Stomach (tissue), 4 donors: ENCODE measurements at regions not wholly inside any gene's neighbourhood (a gene's known extent, or its start where the extent isn't known, plus 50 kb on each side); places are given as distances from the start of the nearest gene placed in this dataset.

Experiments
- POLR2A ChIP-seq, 4 donors: fragments of 450-650 bp; IDR thresholded peaks; one replicate each; pipeline ENCODE4 v1.6.1; 2016; ENCODE audit warnings: antibody characterized with exemption in 4 of 4, control low read depth in 2 of 4, mild to moderate bottlenecking in 1 of 4, moderate library complexity in 1 of 4
- TF ChIP-seq, protein P1 (sequence below), 7 experiments: fragments of 450-650 bp in 4 of 7; fragments of 200-600 bp in 3 of 7; sonication (generic) in 3 of 7; IDR thresholded peaks; one replicate each; pipeline ENCODE4 v1.5.1; 2016 to 2019; ENCODE audit warnings: antibody characterized with exemption in 7 of 7, control low read depth in 2 of 7, mild to moderate bottlenecking in 1 of 7

DNA sequence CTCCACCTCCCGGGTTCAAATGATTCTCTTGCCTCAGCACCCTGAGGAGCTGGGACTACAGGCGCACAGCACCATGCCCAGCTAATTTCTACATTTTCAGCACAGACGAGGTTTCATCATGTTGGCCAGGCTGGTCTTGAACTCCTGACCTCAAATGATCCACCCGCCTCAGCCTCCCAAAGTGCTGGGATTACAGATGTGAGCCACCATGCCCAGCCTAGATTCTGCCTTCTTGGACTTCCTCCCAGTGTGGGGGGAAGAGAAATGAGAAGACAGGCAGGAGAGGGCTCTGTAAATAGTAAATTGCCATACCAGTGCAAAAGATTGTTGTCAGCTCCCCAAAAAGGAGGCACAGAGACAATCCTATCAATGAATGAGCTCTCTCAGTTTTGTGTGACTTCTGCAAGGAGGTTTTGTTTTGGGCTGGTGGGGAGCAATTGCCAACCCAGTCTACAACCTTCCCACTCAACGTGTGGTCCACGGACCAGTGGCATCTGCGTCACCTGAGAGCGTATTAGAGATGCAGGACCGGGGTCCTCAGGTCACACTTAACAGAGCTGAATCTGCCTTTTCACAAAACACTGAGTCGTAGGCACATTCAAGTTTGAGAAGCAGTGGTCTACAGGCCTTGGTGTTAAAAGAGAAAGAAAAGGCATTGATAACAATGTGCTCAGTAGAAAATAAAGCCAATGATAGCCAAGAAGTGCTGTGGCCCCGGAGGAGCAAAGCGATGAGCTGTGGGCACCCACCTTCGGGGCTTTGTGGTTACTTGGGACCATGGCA, 78.1 kb downstream of the MYCN start:
- TF ChIP-seq, protein P1, sequence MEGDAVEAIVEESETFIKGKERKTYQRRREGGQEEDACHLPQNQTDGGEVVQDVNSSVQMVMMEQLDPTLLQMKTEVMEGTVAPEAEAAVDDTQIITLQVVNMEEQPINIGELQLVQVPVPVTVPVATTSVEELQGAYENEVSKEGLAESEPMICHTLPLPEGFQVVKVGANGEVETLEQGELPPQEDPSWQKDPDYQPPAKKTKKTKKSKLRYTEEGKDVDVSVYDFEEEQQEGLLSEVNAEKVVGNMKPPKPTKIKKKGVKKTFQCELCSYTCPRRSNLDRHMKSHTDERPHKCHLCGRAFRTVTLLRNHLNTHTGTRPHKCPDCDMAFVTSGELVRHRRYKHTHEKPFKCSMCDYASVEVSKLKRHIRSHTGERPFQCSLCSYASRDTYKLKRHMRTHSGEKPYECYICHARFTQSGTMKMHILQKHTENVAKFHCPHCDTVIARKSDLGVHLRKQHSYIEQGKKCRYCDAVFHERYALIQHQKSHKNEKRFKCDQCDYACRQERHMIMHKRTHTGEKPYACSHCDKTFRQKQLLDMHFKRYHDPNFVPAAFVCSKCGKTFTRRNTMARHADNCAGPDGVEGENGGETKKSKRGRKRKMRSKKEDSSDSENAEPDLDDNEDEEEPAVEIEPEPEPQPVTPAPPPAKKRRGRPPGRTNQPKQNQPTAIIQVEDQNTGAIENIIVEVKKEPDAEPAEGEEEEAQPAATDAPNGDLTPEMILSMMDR (IDR thresholded peaks at IDR 0.05), result no peak
- TF ChIP-seq POLR2A (IDR thresholded peaks at IDR 0.05), result no peak
